ENCODE measurements at regions not wholly inside any gene's neighbourhood (a gene's known extent, or its start where the extent isn't known, plus 50 kb on each side); places are given as distances from the start of the nearest gene placed in this dataset.

- Mint-ChIP-seq H3K27me3 (ENCODE audit: unreplicated experiment) (no peaks in the 10 kb centered on the region), H3K4me3 (ENCODE audit: unreplicated experiment) (no peak overlapping the region), H3K27ac (ENCODE audit: unreplicated experiment) (no peak overlapping the region), H3K36me3 (ENCODE audit: low read depth, unreplicated experiment) (no peaks in the 10 kb centered on the region), H3K4me1 (ENCODE audit: unreplicated experiment) (no peaks in the 10 kb centered on the region), H3K9me3 (ENCODE audit: unreplicated experiment) (no peaks in the 10 kb centered on the region)
- DNase-seq (ENCODE audit: low spot score), result no peak
- TF ChIP-seq CTCF (IDR thresholded peaks at IDR 0.05; ENCODE audit: unreplicated experiment), result no peak
These were observed 443.7 kb upstream of the PRR20A start for GRCh38 chr13:56697011-56697410.

DNA sequence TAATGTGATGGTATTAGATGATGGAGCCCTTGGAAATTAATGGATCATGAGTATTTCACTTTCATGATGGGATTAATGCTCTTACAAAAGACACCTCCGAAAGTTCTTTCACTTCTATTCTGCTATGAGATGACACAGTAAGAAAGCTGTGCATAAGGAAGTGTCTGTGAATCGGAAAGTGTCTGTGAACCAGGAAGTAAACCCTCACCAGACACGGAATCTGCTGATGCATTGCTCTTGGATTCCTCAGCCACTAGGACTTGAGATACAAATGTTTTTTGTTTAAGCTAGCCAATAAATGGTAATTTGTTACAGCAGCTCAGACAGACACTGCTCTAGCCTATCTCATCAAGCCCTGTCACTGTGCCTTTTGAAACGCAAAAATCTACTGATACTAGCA lies 440.4 kb upstream of the PRR20A start:
- Mint-ChIP-seq H3K36me3 (ENCODE audit: low read depth, unreplicated experiment) (no peaks in the 10 kb centered on the region), H3K27ac (ENCODE audit: unreplicated experiment) (no peak overlapping the region), H3K4me3 (ENCODE audit: unreplicated experiment) (no peak overlapping the region), H3K4me1 (ENCODE audit: unreplicated experiment) (no peaks in the 10 kb centered on the region), H3K9me3 (ENCODE audit: unreplicated experiment) (no peaks in the 10 kb centered on the region), H3K27me3 (ENCODE audit: unreplicated experiment) (no peaks in the 10 kb centered on the region)
- TF ChIP-seq CTCF (IDR thresholded peaks at IDR 0.05; ENCODE audit: unreplicated experiment), result no peak
- DNase-seq (ENCODE audit: low spot score), result no peak

- no peaks in the 10 kb centered on the region for H3K27me3 Mint-ChIP-seq (ENCODE audit: unreplicated experiment)
- H3K27ac Mint-ChIP-seq (ENCODE audit: unreplicated experiment), result no peak overlapping the region
- no peak overlapping the region for H3K4me3 Mint-ChIP-seq (ENCODE audit: unreplicated experiment)
- no peak for DNase-seq (ENCODE audit: low spot score)
- no peaks in the 10 kb centered on the region for H3K9me3 Mint-ChIP-seq (ENCODE audit: unreplicated experiment)
- no peaks in the 10 kb centered on the region for H3K4me1 Mint-ChIP-seq (ENCODE audit: unreplicated experiment)
- no peak for TF ChIP-seq CTCF (IDR thresholded peaks at IDR 0.05; ENCODE audit: unreplicated experiment)
- H3K36me3 Mint-ChIP-seq (ENCODE audit: low read depth, unreplicated experiment), result no peaks in the 10 kb centered on the region
These were observed 434.2 kb upstream of the PRR20A start for GRCh38 chr13:56706485-56706884.

GRCh38 chr13:56713656-56714055 lies 427.1 kb upstream of the PRR20A start:
- no peak for DNase-seq (ENCODE audit: low spot score)
- no peaks in the 10 kb centered on the region for H3K27me3 Mint-ChIP-seq (ENCODE audit: unreplicated experiment)

DNA sequence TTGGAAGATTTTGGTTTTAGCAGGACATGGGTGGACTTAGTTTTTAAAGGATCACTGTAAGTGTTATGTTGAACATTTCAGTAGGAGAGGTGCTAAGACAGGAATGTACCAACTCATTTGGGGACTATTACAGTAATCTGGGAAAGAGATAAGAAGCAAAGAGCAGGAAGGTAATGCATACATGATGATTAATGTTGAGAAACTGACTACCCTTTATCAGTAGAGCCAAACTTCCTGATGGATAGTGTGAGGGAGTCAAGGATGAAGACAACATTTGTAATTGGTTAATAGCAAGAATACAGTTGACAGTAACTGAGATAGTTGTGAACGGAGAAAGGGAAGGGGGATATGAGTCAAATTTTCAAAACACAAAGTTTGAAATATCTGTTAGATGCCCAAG lies 421.9 kb upstream of the PRR20A start:
- no peaks in the 10 kb centered on the region for H3K27me3 Mint-ChIP-seq (ENCODE audit: unreplicated experiment)
- H3K9me3 Mint-ChIP-seq (ENCODE audit: unreplicated experiment), result no peaks in the 10 kb centered on the region
- TF ChIP-seq CTCF (IDR thresholded peaks at IDR 0.05; ENCODE audit: unreplicated experiment), result no peak
- H3K27ac Mint-ChIP-seq (ENCODE audit: unreplicated experiment), result peak overlapping the region; percentile 19
- no peak overlapping the region for H3K4me3 Mint-ChIP-seq (ENCODE audit: unreplicated experiment)
- DNase-seq (ENCODE audit: low spot score), result no peak
- H3K36me3 Mint-ChIP-seq (ENCODE audit: low read depth, unreplicated experiment), result no peaks in the 10 kb centered on the region
- peaks cover 21% of the 10 kb centered on the region for H3K4me1 Mint-ChIP-seq (ENCODE audit: unreplicated experiment)

More at GRCh38 chr13:56713656-56714055, 427.1 kb upstream of the PRR20A start:
- no peak for TF ChIP-seq CTCF (IDR thresholded peaks at IDR 0.05; ENCODE audit: unreplicated experiment)
- no peaks in the 10 kb centered on the region for H3K9me3 Mint-ChIP-seq (ENCODE audit: unreplicated experiment)
- no peaks in the 10 kb centered on the region for H3K36me3 Mint-ChIP-seq (ENCODE audit: low read depth, unreplicated experiment)
- H3K4me3 Mint-ChIP-seq (ENCODE audit: unreplicated experiment), result no peak overlapping the region
- H3K4me1 Mint-ChIP-seq (ENCODE audit: unreplicated experiment), result peaks cover 7% of the 10 kb centered on the region
- no peak overlapping the region for H3K27ac Mint-ChIP-seq (ENCODE audit: unreplicated experiment)
